RPMI7951 (cell line): ENCODE measurements at regions not wholly inside any gene's neighbourhood (a gene's known extent, or its start where the extent isn't known, plus 50 kb on each side); places are given as distances from the start of the nearest gene placed in this dataset.

Source experiments
- DNase-seq: peaks from one replicate; pipeline ENCODE4 v3.0.0-alpha.2; 2012; ENCODE audit warnings: low read depth

DNA sequence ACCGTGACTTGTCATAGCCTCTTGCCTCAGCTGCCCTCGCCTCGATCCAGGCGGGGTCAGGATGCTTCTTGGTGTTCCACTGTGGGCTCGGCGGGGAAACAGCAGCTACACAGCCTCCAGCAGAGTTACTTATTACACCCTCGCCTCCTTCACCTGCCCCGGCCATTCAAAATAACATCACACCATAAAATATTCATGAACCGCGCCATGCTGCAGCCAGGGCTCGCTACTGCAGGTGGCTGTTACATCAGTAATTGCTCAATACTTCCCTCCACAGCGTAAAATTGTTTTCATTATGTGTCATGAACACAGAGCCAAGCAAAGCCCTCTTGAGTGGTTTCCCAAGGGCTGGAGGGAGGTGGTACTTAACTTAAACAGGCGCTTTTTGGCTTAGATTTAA is 241.5 kb upstream of the SP8 start:
- no peak for DNase-seq

DNA sequence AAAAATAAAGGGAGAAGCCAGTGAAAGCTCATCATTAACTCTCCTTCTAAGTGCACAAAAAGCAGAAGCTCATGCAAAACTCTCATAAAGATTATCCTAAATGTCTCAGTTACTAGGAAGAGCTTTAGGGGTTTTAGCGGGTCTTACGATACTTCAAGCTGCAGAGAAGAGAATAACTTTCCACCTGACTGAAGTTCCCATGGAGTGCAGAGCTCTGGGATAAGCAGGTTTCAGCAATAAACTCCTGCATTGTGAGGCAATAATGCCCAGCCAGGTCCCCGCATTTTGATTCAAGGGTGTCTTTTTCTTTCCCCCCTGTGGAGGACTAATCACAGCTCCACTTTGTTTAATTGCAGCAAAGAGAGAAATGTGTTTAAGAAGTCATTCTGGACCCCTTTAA is 241.9 kb upstream of the SP8 start:
- no peak for DNase-seq

DNA sequence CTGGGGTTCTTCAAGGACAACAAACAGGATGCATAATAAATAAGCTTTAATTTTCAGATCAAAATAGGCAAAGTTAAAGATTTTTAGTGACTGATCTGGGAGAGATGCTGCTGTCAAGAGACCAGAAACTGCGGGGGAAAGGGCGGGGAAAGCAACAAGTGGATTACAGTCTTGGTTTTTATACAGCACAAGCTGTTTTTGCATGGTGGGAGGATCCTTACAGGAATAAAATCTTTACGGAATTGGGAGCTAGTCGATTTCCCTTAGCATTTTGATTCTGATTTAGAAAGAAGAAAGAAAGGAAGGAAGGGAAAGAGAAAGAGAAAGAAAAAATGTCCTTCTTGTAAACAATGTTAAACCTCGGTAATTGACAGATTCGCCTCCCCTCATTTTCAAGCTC is 242.3 kb upstream of the SP8 start:
- DNase-seq = no peak

DNA sequence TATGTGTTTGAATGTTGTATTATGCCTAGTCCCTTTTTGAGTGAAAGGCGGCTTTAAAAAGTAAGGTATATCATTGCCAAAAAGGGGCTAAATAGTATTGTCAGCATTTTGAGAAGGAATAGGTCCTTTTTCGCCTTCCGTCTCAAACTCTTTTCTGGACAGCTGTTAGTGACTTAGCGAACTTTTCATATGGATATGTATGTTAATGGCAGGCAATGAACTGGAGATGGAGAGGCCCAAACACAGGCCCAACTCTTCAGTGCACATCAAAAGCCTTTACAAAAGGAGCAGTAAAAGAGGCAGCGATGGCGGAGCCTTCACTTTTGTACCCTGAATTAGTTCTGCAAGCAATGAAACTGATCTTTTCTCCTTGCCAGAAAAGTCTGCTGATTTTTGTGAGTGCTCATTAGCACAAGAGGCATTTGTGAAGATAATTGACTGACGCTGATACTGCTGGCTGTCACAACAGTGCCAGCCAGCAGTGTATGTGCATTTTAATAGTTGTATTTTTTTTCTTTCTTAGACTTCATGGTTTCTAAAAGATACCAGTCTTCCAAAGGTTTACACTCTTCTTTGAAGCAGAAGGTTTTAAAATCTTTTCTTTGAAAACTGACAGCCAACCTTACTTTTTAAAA is 243.7 kb upstream of the SP8 start:
- no peak for DNase-seq

DNA sequence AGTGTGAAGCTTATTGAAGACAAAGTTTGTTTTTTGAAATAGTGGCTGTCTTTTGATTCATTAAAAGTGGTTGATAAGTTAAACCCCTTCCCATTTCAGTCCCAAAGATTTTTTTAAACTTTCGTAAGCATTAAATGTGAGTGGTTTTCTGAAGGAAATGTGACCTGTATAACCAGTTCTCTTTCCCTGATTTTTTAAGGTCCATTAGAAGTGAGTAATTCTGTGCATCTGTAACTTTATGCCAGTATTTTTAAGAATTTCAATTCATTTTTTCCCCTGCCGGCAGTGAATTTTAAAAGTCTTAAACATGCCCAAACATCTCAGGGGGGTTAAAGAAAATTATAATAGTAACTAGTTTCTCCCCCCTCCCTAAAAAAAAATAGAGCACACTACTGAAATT is 254.6 kb upstream of the SP8 start:
- no peak for DNase-seq

DNA sequence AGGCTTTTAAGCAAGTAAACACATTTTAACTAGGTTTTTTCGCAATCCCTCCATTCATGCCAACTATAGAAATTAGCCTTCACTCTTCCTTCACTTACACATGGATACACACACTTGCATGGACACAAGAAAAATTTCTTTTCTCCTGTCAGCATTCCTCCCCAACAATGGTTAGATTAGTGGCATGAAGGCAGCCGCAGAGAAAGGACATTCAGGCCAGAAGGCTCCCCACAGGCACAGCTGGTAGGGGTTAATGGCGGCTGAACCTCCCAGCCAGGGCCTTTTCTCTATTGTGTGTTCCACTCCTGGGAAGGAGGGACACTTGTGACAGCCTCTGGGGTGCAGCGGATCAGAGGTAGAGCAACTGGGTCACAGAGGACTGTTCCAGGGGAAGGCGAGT is 255.0 kb upstream of the SP8 start:
- DNase-seq = no peak

DNA sequence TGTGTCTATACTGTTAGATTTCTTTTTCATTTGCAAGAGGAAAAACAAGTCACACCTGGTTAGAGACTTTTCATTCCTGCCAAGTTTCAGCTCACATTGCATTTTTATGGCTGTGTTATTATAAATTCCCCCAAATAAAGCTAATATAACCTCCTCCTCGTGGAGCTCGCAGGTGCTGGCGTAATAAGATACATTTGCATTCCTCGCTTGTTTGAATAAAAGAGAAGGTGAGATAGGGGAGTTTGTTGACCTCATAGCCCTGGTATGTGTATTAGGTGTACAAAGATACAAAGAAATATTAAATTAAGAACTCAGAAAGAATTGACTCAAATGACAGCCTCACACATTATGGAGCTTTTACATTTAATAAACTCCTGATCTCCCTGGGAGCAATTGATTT is 257.7 kb upstream of the SP8 start:
- DNase-seq = no peak

DNA sequence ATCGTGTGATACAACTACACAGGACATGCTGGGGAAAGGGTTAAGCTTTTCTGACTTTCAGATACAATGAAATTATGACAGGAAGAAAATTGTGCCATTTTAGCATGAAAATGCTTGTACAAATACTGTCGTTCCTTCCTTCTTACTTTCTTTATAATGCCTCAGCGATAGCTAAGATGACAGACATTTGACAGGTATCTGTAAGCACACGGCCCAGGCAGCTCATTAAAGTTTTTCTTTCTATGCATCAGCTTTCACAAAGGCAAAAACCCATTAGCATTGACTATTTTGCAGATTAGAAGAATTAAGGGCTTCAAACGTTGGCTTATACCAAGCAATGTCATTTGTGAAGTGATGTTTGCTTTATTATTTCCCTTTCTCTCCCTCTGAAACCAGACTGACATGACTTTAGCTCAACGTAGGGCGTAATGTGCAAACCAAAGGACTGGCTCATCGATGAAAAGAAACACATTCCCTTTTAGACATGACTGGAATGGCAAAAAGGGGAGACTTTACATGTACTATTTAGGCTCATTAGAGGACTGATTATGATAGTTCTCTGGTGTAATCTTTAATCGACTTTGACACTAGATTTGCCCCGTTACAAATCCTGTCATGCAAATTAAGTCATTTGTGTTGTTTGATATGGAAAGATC is 258.4 kb upstream of the SP8 start:
- DNase-seq = no peak

DNA sequence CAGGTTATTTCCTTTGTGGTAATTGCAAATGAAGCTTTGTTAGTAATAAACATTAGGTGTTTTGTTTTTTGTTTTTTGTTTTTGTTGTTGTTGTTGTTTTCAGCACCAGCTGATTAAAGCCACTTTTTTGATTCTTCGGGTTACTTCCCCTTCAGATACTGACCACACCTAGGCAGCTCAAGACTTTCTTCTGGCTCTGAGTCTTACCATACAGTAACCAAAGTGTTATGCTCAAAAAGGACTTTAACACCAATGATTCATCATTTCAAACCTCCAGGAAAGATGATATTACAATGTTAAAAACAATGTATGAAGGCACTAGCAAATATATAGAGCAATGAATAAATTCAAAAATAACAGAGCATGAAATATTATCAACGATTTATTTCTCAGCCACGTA is 265.2 kb upstream of the SP8 start:
- no peak for DNase-seq

DNA sequence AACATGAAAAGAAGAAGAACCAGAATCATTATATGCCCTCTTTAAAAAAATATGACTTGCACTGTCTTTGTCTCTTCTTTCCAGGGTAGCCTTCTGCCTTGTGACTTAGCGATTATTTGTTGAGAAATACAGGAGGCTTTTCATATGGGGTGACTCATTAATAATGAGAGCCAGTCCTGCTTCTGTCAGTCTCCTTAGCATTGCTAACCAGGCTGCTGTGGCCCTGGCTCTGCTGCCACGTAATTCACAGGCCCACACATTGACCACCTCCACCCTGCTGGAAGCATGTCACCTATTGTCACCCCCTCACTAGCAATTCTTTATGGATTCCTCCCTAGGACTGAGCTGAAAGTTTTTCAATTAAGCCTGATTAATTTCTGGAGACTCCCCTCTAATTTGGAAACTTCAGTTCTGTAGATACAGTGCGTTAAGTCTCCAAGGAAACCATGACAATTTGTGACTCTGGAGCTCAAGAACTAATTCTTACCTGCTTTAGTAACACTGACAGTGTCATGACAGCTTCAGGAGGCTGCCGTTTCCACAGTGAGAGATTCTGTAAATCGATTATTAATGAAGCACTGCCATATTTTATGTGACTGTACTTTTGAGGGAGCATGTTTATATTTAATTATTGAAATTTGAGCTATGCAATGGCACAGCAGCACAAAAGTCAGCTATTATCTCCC is 267.9 kb upstream of the SP8 start:
- no peak for DNase-seq

DNA sequence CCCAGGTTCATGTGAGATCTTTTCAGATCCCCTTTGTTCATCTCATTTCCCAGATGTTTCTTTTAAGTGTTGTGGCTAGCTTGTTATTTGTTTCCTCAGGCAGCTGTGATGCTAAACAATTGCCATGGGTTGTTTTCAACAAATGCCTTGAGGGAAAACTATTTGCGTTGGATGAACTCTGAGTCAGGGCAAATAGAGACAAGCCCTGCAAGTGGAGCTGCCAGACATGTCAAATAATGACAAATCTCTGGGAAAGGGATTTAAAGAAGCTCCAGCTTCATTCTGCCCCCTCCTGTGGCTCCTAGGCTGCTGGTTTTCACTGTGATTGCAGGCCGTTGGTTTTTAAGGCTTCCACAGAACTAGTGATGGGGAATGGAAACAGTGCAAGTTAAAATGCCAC is 272.4 kb upstream of the SP8 start:
- DNase-seq = no peak

DNA sequence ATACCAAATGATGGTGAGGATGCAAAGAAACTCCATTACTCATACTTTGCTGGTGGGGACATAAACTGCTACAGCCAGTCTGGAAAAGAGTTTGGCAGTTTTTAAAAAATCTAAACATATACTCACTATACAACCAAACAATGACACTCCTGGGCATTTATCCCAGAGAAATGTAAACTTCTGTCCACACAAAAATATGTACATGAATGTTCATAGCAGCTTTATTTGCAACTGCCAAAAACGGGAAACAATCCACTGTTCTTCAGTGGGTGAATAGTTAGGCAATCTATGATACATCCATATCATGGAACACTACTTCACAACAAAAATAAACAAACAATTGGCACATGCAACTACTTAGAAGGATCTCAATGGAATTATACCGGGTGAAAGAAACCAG is 276.4 kb upstream of the SP8 start:
- no peak for DNase-seq

DNA sequence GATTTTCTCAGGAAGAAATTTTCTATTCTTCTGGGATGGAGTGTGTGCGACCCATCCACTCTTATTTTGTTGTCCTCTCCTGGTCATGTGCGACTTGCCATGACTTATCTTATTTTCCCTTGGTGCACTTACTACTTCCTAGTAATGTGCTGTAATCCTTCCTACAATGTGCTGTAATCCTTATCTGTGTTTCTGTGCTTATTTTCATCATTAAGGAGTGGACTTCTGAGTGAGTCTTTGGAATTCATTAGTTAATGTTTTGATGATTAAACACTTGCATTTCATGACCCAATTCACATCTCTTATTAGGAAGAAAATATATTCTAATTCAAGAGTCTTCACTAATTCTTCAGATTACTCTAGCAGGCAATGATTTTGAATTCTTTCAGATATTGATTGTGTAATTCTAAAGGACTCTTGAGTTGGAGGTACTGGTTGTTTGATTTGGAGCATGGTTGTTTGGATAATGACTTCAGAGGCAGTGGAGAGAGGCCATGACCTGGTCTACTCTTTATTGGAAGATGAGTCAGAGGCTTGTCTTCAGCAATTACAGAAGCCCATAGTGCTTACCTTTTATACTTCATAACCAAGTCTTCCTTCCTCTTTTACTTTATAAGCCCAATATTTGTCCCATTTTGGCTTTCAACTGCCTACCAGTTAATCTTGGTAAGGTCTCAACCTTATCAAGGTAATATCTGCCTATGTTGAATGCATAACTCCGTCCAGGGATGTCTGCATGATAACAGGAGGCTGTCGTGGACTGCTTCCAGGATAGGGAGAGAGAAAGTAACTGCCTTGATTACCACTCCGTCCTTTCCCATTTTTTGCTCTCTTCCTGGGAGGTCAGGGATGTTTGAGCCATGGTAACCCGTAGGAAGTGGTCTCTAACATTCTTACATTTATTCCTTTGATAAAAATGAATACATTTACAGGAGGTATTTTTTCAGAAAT is 278.3 kb upstream of the SP8 start:
- DNase-seq = no peak

DNA sequence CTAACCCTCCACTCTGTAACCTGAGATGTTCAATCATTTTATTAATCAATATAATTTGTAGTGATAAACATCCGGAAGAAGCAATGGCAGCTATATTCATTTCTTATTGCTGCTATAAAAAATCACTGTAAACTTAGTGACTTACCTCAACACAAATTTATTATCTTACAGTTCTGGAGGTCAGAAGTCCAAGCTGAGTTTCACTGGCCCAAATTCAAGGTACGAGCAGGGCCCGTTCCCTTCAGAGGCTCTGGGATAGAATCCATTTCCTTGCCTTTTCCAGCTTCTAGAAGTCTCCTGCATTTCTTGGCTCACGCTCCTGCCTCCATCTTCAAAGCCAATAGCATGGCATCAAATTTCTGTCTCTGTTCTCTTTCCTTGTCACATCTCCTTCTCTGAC is 279.5 kb upstream of the SP8 start:
- DNase-seq = no peak

DNA sequence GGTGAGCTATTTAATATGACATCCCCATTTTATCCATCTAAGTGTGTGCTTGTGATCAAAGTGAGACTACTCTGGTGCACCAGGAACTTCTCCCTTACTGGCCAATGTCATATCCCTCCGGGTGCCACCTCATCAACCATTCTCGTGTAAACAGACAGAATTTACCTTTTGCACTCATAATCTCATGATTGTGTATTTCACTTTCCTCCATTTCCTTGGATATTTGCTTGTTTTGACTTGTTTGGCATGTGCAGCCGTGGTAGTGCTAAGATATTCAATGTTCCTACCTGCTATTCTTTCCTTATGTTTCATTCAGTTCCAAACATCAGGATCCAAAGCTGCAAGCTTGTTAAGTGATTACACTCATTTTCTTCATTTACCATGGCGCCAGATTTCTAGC is 280.5 kb upstream of the SP8 start:
- no peak for DNase-seq

DNA sequence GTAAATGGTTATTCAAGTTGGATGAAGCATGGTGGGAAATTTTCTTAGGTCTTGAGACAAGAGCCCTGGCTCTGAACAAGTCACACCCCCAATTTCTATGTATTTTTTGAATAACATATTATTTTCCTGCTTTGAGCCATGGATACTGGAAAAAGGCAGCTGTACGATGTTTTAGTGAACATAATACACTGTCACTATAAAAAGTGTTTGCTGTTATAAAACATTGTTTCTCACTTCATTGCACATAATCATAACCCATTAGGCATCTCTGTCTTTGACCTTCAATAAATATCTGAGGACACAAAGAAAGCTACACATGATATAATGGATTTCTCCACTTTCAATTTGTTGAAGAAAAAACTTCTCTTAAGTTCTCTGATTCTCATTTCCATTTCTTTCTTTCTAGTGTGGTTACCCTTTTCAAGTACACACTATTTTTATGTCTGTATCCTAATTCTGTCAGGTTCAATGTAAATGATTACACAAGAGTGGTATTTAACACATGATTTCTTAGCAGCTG is 283.9 kb upstream of the SP8 start:
- DNase-seq = no peak

DNA sequence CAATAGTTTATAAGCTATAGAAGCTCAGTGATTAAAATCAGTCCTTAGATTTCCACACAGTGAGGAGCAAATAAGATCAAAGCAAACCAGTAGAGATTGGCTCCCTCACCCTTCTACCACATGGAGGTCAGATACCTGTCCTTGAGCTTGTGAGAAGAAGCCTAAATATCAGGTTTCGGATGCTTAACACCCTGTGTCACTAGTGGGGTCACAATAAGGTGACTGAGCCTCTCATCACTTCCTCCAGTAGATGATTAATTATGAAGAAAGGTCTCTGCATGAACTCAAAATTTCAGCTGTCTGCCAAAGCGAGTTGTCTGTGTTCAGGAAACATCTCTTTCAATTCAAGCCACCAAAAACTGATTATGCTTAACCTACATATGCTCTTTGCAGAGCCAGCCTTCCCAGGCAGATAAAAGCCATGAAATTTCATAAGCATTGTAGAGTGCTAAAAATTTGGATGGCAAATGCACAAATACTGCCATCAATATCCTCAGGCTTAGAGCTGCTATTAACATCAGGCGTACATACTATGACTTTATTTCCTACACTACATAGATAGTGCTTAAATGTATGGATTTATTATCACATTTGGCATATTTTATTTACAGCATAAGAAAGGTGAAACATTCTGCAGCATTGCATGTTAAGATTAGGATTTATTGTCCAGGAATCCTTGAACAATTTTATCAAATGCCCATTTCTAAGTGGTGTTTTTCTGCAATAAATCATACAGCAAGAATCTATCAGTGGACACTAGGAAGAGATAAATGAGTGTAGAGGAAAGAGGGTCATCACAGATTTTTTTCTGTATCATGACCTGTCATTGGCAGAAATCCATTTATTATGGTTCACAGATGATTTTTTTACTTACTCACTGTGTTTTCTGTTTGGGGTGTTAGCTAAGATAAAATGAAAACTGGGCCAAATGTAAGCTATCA is 285.1 kb upstream of the SP8 start:
- DNase-seq = no peak

DNA sequence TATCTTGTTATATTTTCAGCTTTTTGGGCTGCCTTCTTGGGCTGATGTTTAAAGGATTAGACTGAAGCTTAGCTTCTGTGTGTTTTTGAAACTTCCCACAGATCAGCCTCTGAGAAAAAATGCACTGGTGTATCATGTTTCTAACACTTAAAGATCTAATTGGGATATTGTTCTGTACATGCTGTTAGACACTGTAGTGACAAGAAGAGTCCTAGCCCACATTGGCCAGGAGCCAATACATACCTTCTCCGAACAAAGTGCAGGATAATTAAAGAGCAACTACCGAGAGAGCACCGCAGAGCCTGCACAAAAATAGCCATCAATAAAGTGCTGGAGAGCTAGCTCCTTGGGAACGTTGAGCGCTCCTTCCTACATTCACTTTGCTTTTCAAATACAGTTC is 289.4 kb upstream of the SP8 start:
- no peak for DNase-seq

DNA sequence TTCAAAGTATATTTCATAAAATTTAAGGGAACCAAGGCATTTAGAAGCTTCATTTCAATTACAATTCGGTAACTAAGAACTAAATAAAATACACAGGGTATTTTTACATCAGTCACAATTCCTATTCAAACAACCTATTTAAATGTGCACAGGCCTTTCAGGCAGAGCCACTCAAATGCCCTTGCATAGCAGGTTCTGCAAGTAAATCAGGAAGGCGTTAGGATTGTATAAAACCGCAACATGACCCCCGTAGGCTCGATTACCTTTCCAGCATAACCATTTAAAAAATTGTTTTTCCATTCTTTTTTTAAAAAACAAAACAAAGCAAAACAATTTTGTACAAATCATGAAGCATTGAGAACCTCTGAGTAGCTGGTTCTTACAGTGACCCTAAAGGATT is 289.9 kb upstream of the SP8 start:
- DNase-seq = no peak

DNA sequence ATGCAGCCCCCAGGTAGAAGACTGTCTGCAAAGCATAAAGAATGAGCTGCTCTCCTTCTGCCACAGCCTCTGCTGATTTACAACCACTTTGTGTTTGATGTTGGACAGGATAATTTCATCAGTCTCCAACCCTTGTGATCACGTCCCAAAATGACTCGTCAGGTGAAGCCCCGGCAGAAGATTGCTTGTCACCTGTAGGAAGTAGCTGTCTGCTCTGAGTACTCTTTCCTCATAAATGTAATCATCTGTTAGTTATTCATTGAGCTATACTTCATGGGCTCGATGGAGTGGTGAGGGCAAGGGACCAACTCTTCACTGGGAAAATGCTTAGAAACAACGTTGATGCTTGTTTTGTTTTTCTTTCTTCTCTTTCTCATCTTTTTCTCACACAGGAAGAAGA is 290.9 kb upstream of the SP8 start:
- DNase-seq = no peak

DNA sequence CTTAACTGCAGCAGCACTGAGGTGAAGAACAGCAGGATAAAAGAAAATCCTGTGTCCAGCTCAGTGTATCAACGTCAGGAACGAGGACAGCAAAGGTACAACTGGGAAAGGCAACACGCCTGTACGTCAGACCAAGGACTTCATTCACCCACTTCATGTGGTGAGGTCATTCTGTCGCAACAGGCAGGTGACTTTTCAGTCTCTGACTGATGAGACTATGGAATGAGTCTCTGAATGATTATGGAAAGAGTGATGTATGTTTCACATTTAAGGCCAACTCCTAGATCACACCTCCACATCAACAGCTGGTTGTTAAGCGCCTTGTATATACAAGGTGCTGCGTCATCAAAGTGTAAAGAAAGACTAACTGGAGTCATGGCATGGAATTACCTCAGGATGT is 297.6 kb upstream of the SP8 start:
- no peak for DNase-seq
